ENCODE measurements at regions not wholly inside any gene's neighbourhood (a gene's known extent, or its start where the extent isn't known, plus 50 kb on each side); places are given as distances from the start of the nearest gene placed in this dataset.
A peak's percentile ranks its signal among the peaks of the same experiment; 100 is the strongest.

DNA sequence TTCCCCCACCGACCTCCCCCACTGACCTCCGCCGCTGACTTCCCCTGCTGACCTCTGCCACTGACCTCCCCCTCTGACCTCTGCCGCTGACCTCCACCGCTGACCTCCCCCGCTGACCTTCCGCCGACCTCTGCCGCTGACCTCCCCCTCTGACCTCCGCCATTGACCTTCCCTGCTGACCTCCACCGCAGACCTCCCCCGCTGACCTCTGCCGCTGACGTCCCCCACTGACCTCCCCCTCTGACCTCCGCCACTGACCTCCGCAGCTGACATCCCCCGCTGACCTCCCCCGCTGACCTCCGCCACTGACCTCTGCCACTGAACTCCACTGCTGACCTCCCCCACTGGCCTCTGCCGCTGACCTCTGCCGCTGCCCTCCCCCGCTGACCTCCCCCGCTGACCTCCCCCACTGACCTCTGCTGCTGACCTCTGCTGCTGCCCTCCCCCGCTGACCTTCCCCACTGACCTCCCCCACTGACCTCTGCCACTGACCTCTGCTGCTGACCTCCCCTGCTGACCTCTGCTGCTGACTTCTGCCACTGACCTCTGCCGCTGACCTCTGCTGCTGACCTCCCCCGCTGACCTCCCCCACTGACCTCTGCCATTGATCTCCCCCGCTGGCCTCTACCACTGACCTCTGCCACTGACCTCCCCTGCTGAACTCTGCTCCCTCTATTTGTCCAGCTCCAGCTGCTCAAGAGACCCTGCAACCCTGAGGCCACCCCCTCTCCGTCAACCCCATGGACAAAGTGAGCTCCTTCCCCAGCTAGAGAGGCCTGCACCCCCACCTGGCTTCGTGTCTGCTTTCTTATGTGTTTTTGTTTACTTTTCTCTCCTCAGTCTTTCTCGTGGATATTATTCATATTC lies 91.4 kb upstream of the AFDN start (continued):
- no peak for TF ChIP-seq XBP1 (CRISPR knock-in tag; IDR thresholded peaks at IDR 0.05)
- TF ChIP-seq, protein P1, sequence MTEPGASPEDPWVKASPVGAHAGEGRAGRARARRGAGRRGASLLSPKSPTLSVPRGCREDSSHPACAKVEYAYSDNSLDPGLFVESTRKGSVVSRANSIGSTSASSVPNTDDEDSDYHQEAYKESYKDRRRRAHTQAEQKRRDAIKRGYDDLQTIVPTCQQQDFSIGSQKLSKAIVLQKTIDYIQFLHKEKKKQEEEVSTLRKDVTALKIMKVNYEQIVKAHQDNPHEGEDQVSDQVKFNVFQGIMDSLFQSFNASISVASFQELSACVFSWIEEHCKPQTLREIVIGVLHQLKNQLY (CRISPR knock-in tag; IDR thresholded peaks at IDR 0.05) = no peak
- TF ChIP-seq ATF6 (CRISPR knock-in tag; conservative IDR thresholded peaks at IDR 0.05) = no peak
- TF ChIP-seq MIXL1 (CRISPR knock-in tag; IDR thresholded peaks at IDR 0.05) = no peak
- TF ChIP-seq ZNF781 (CRISPR knock-in tag; IDR thresholded peaks at IDR 0.05; ENCODE audit: borderline replicate concordance, not compliant biosample characterization) = no peak
- TF ChIP-seq, protein P2, sequence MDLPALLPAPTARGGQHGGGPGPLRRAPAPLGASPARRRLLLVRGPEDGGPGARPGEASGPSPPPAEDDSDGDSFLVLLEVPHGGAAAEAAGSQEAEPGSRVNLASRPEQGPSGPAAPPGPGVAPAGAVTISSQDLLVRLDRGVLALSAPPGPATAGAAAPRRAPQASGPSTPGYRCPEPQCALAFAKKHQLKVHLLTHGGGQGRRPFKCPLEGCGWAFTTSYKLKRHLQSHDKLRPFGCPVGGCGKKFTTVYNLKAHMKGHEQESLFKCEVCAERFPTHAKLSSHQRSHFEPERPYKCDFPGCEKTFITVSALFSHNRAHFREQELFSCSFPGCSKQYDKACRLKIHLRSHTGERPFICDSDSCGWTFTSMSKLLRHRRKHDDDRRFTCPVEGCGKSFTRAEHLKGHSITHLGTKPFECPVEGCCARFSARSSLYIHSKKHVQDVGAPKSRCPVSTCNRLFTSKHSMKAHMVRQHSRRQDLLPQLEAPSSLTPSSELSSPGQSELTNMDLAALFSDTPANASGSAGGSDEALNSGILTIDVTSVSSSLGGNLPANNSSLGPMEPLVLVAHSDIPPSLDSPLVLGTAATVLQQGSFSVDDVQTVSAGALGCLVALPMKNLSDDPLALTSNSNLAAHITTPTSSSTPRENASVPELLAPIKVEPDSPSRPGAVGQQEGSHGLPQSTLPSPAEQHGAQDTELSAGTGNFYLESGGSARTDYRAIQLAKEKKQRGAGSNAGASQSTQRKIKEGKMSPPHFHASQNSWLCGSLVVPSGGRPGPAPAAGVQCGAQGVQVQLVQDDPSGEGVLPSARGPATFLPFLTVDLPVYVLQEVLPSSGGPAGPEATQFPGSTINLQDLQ (CRISPR knock-in tag; IDR thresholded peaks at IDR 0.05) = no peak
- TF ChIP-seq HOMEZ (CRISPR knock-in tag; IDR thresholded peaks at IDR 0.05; ENCODE audit: low read depth) = no peak
- TF ChIP-seq, protein P3, sequence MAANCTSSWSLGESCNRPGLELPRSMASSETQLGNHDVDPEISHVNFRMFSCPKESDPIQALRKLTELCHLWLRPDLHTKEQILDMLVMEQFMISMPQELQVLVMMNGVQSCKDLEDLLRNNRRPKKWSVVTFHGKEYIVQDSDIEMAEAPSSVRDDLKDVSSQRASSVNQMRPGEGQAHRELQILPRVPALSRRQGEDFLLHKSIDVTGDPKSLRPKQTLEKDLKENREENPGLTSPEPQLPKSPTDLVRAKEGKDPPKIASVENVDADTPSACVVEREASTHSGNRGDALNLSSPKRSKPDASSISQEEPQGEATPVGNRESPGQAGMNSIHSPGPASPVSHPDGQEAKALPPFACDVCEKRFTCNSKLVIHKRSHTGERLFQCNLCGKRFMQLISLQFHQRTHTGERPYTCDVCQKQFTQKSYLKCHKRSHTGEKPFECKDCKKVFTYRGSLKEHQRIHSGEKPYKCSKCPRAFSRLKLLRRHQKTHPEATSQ (CRISPR knock-in tag; IDR thresholded peaks at IDR 0.05; ENCODE audit: borderline replicate concordance) = no peak
- peak; percentile 90 for TF ChIP-seq ZNF687 (CRISPR knock-in tag; IDR thresholded peaks at IDR 0.05)
- peak; percentile 31; the same call in 1 of the 2 replicates for TF ChIP-seq RBFOX2 (IDR thresholded peaks at IDR 0.05; ENCODE audit: low read depth, low read length)
- TF ChIP-seq SRSF4 (IDR thresholded peaks at IDR 0.05; ENCODE audit: low read depth, low read length, poor library complexity, severe bottlenecking) = no peak
- no peak for TF ChIP-seq ZNF468 (CRISPR knock-in tag; IDR thresholded peaks at IDR 0.05)
- TF ChIP-seq SNRNP70 (IDR thresholded peaks at IDR 0.05; ENCODE audit: low read depth, low read length) = no peak
- TF ChIP-seq PAX8 (CRISPR knock-in tag; IDR thresholded peaks at IDR 0.05; ENCODE audit: borderline replicate concordance) = no peak; the same call in 1 of the 2 replicates
